ENCODE measurements at regions not wholly inside any gene's neighbourhood (a gene's known extent, or its start where the extent isn't known, plus 50 kb on each side); places are given as distances from the start of the nearest gene placed in this dataset.

- Mint-ChIP-seq H3K4me1 (ENCODE audit: low read depth, unreplicated experiment) (no peaks in the 10 kb centered on the region), H3K9me3 (ENCODE audit: unreplicated experiment) (peaks cover 9% of the 10 kb centered on the region), H3K27ac (ENCODE audit: unreplicated experiment) (no peak overlapping the region), H3K27me3 (ENCODE audit: unreplicated experiment) (peaks cover 5% of the 10 kb centered on the region), H3K4me3 (ENCODE audit: unreplicated experiment) (no peak overlapping the region), H3K36me3 (ENCODE audit: unreplicated experiment) (no peaks in the 10 kb centered on the region)
- DNase-seq, result no peak
- TF ChIP-seq CTCF (IDR thresholded peaks at IDR 0.05; ENCODE audit: partially characterized antibody, unreplicated experiment), result no peak
These were observed 258.2 kb downstream of the PARN start for GRCh38 chr16:14371778-14372431.

- DNase-seq, result no peak
- peaks cover 5% of the 10 kb centered on the region for H3K27me3 Mint-ChIP-seq (ENCODE audit: unreplicated experiment)
- H3K36me3 Mint-ChIP-seq (ENCODE audit: unreplicated experiment), result no peaks in the 10 kb centered on the region
- no peak overlapping the region for H3K4me3 Mint-ChIP-seq (ENCODE audit: unreplicated experiment)
- peaks cover 9% of the 10 kb centered on the region for H3K9me3 Mint-ChIP-seq (ENCODE audit: unreplicated experiment)
- no peaks in the 10 kb centered on the region for H3K4me1 Mint-ChIP-seq (ENCODE audit: low read depth, unreplicated experiment)
- no peak overlapping the region for H3K27ac Mint-ChIP-seq (ENCODE audit: unreplicated experiment)
- no peak for TF ChIP-seq CTCF (IDR thresholded peaks at IDR 0.05; ENCODE audit: partially characterized antibody, unreplicated experiment)
These were observed 259.3 kb downstream of the PARN start for GRCh38 chr16:14370736-14371234.

GRCh38 chr16:14369734-14370598 lies 260.1 kb downstream of the PARN start:
- H3K27ac Mint-ChIP-seq (ENCODE audit: unreplicated experiment), result no peak overlapping the region

GRCh38 chr16:14368399-14368798 lies 261.7 kb downstream of the PARN start:
- no peak overlapping the region for H3K4me3 Mint-ChIP-seq (ENCODE audit: unreplicated experiment)
- peaks cover 5% of the 10 kb centered on the region for H3K27me3 Mint-ChIP-seq (ENCODE audit: unreplicated experiment)
- no peak overlapping the region for H3K27ac Mint-ChIP-seq (ENCODE audit: unreplicated experiment)
- no peak for TF ChIP-seq CTCF (IDR thresholded peaks at IDR 0.05; ENCODE audit: partially characterized antibody, unreplicated experiment)
- DNase-seq, result no peak
- peaks cover 6% of the 10 kb centered on the region for H3K9me3 Mint-ChIP-seq (ENCODE audit: unreplicated experiment)
- no peaks in the 10 kb centered on the region for H3K36me3 Mint-ChIP-seq (ENCODE audit: unreplicated experiment)
- H3K4me1 Mint-ChIP-seq (ENCODE audit: low read depth, unreplicated experiment), result no peaks in the 10 kb centered on the region

More at GRCh38 chr16:14369734-14370598, 260.1 kb downstream of the PARN start:
- peaks cover 5% of the 10 kb centered on the region for H3K27me3 Mint-ChIP-seq (ENCODE audit: unreplicated experiment)
- H3K9me3 Mint-ChIP-seq (ENCODE audit: unreplicated experiment), result peaks cover 7% of the 10 kb centered on the region
- TF ChIP-seq CTCF (IDR thresholded peaks at IDR 0.05; ENCODE audit: partially characterized antibody, unreplicated experiment), result no peak
- H3K4me1 Mint-ChIP-seq (ENCODE audit: low read depth, unreplicated experiment), result no peaks in the 10 kb centered on the region
- DNase-seq, result no peak
- no peaks in the 10 kb centered on the region for H3K36me3 Mint-ChIP-seq (ENCODE audit: unreplicated experiment)
- H3K4me3 Mint-ChIP-seq (ENCODE audit: unreplicated experiment), result no peak overlapping the region

Measured in glutamatergic neuron (in vitro differentiated cells).